Astrocyte (in vitro differentiated cells and primary cell): ENCODE measurements at regions not wholly inside any gene's neighbourhood (a gene's known extent, or its start where the extent isn't known, plus 50 kb on each side); places are given as distances from the start of the nearest gene placed in this dataset.

Experiments
- CTCF ChIP-seq: IDR thresholded peaks from 2 replicates; pipeline ENCODE4 v1.5.1; 2011; ENCODE audit warnings: low read depth, mild to moderate bottlenecking, inconsistent platforms, low read length, moderate library complexity; ENCODE audit not compliant: insufficient read depth
- EZH2 ChIP-seq: IDR thresholded peaks from 2 replicates; pipeline ENCODE4 v1.6.1; 2012; ENCODE audit warnings: mild to moderate bottlenecking, low read length, inconsistent platforms; ENCODE audit not compliant: insufficient read depth

GRCh38 chr5:162719720-162720119 is 652.1 kb downstream of the GABRG2 start:
- no peak for TF ChIP-seq CTCF
- no peak for TF ChIP-seq EZH2
